Immature natural killer cell (primary cell): ENCODE measurements at regions not wholly inside any gene's neighbourhood (a gene's known extent, or its start where the extent isn't known, plus 50 kb on each side); places are given as distances from the start of the nearest gene placed in this dataset.
A peak's percentile ranks its signal among the peaks of the same experiment; 100 is the strongest.
"Not testable (repeated sequence)": the region's sequence is repeated elsewhere in the genome, so short reads cannot be mapped to it uniquely, and the experiment has no call there.

Experiments used
- DNase-seq, 3 donors: peaks; one replicate each; pipeline ENCODE4 v3.0.0; 2022; ENCODE audit warnings: mixed read lengths in 1 of 3
- H3K27ac Mint-ChIP-seq, 6 donors: one replicate each; pipeline ENCODE4 v1.8.0; 2020; ENCODE audit warnings: mixed read lengths in 6 of 6, mild to moderate bottlenecking in 5 of 6, inconsistent platforms in 4 of 6, moderate library complexity in 3 of 6
- H3K27me3 Mint-ChIP-seq, 3 donors: one replicate each; pipeline ENCODE4 v1.8.0; 2020 to 2021; ENCODE audit warnings: low read depth in 3 of 3, mild to moderate bottlenecking in 3 of 3, mixed read lengths in 3 of 3, moderate library complexity in 3 of 3, inconsistent platforms in 1 of 3
- H3K36me3 Mint-ChIP-seq, 3 donors: one replicate each; pipeline ENCODE4 v1.8.0; 2020; ENCODE audit warnings: mixed read lengths in 3 of 3, inconsistent platforms in 2 of 3, mild to moderate bottlenecking in 2 of 3
- H3K4me1 Mint-ChIP-seq, 2 donors: one replicate each; pipeline ENCODE4 v1.8.0; 2020; ENCODE audit warnings: inconsistent platforms in 2 of 2, mild to moderate bottlenecking in 2 of 2, mixed read lengths in 2 of 2, moderate library complexity in 1 of 2
- H3K4me3 Mint-ChIP-seq, 5 donors: one replicate each; pipeline ENCODE4 v1.8.0; 2020; ENCODE audit warnings: mild to moderate bottlenecking in 5 of 5, mixed read lengths in 5 of 5, inconsistent platforms in 3 of 5, moderate library complexity in 3 of 5
- H3K9me3 Mint-ChIP-seq, 6 donors: one replicate each; pipeline ENCODE4 v1.8.0; 2020; ENCODE audit warnings: mild to moderate bottlenecking in 6 of 6, mixed read lengths in 6 of 6, inconsistent platforms in 4 of 6, moderate library complexity in 3 of 6

DNA sequence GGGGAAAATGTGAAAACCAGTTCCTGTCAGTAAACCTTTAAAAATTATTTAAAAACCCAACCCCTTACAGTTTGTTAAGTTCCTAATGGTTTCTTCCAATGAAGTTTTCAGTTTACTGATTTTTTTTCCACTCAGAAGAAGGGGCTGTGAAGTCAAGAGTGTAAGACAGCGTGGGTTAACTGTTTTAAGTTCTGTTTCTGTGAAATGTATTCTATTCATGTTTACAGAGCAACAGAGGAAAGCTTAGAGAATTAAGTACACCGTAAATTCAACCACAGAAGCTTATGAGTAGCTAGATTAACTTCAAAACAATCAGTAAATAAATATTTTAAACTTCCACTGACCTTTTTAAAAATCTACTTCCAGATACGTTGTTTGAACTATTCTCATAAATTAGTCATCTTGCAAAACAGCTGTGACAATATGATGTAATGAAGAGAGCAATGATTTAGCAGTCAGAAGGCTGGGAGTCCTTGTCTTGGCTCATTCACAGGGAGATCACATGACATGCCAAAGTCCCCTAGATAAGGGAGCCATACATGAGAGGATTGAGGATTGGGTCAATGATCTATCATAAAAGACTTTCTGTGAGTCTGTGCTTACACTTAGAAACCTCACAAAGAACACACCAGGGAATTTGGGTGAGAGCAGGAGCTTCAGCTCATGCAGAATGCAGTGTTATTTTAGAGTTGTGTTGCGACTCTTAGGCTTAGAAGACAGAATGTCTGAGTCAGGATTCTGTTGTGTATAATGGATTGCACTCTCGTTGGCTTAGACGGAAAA, 97.3 kb upstream of the ADORA2B start:
- H3K4me1 Mint-ChIP-seq, H3K27me3 Mint-ChIP-seq: not testable (repeated sequence)

DNA sequence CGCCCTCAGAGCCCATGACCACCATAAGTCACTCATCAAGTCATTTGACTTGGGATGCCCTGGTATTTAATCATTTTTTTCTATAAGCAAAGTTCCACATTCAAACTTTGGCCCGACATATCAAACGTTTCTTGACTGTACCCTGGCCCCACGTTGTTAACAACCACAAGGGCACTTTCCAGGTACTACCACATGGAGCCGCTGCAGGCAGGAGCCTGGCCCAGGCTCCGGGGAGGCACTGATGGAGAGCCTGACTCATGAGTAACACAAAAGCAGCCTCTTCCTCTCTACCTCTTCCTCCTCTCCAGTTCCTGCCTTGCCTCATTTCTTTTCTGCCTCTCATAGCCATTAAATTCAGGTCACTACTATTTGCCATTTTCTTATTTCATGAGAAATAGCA, 95.9 kb upstream of the ADORA2B start:
- H3K4me1 Mint-ChIP-seq, H3K27me3 Mint-ChIP-seq, H3K4me3 Mint-ChIP-seq, H3K27ac Mint-ChIP-seq, H3K36me3 Mint-ChIP-seq, H3K9me3 Mint-ChIP-seq: not testable (repeated sequence)
- peak in 2 of 3 donors; percentile 3 to 12 for DNase-seq

More for the DNA sequence above, 97.3 kb upstream of the ADORA2B start:
- H3K4me3 Mint-ChIP-seq, H3K27ac Mint-ChIP-seq, H3K36me3 Mint-ChIP-seq, H3K9me3 Mint-ChIP-seq, DNase-seq: not testable (repeated sequence)

DNA sequence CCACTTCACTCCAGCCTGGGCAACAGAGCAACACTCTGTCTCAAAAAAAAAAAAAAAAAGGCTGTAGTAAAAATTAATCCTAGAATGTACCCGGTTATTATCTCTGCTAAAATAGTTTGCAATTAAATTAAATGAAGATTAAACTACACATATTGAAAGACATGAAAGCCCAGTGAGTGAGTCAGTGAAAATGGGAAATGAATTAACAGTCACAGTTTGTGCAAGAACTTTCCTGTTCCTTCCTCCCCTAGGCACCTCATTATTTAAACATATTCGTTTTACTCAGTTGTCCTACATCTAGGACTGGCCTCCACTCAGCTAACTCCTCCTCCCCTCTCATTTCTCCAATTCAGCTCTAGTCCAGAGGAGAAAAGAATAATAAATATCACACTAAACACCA, 94.9 kb upstream of the ADORA2B start:
- H3K27ac Mint-ChIP-seq, H3K4me3 Mint-ChIP-seq, H3K27me3 Mint-ChIP-seq, DNase-seq, H3K4me1 Mint-ChIP-seq, H3K36me3 Mint-ChIP-seq, H3K9me3 Mint-ChIP-seq: not testable (repeated sequence)

DNA sequence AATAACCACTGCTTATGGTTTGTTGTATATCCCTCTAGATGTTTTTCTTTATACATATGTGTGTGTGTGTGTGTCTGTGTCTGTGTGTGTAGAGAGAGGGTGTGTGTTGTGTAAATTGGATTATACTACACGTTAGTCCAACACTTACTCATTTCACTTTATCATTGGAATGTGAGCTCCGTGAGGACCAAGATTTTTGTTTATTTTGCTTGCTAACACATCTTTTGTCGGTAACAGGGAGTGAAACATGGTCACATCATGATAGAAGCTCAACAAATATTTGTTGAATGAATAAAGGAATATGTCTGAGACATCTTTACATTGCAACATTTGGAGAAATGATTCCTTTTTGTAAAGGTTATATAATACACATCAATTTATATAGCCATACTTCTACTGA, 94.2 kb upstream of the ADORA2B start:
- not testable (repeated sequence) for H3K27ac Mint-ChIP-seq, DNase-seq, H3K4me1 Mint-ChIP-seq, H3K4me3 Mint-ChIP-seq, H3K36me3 Mint-ChIP-seq, H3K27me3 Mint-ChIP-seq, H3K9me3 Mint-ChIP-seq

DNA sequence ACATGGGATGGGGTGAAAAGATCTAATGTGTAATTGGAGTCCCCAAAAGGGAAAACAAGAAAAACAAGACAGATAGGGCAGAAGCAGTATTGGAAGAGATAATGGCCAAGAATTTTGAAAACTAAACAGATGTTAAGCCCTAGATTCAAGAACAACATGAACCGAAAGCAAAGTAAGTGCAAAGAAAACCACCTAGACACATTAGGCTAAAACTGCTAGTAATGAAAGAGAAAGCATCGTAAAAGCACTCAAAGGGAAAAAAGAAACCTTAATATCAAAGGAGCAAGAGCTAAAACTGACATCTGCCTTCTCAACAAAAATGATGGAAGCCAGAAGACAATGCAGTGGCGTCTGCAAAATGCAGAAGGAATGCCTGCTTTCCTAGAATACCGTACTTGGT, 92.1 kb upstream of the ADORA2B start:
- not testable (repeated sequence) for H3K4me3 Mint-ChIP-seq, H3K9me3 Mint-ChIP-seq, H3K4me1 Mint-ChIP-seq, H3K27me3 Mint-ChIP-seq, H3K36me3 Mint-ChIP-seq, DNase-seq, H3K27ac Mint-ChIP-seq

DNA sequence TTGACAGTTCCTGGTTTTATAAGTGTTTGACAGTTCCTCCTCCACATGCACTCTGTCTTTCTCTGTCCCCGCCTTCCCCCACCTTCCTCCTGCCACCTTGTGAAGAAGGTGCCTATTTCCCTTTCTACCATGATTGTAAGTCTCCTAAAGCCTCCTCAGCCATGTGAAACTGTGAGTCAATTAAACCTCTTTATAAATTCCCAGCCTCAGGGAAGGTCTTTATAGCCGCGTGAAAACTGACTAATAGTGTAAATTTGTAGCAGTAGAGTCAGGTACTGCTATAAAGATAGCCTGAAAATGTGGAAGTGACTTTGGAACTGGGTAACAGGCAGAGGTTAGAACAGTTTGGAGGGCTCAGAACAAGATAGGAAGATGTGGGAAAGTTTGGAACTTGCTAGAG, 88.7 kb upstream of the ADORA2B start:
- H3K4me3 Mint-ChIP-seq, DNase-seq, H3K36me3 Mint-ChIP-seq, H3K4me1 Mint-ChIP-seq, H3K27me3 Mint-ChIP-seq, H3K27ac Mint-ChIP-seq, H3K9me3 Mint-ChIP-seq: not testable (repeated sequence)

DNA sequence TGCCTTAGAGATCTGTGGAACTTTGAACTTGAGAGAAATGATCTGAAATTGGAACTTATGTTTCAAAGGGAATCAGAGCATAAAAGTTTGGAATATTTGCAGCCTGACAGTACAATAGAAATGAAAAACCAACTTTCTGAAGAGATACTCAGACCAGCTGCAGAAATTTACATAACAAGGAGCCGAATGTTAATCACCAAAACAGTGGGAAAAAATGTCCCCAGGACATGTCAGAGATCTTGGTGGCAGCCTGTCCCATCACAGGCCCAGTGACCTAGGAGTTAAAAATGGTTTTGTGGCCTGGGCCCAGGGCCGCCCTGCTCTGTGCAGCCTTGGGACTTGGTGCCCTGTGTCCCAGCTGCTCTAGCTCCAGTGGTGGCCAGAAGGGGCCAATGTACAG, 88.2 kb upstream of the ADORA2B start:
- not testable (repeated sequence) for H3K27ac Mint-ChIP-seq, H3K27me3 Mint-ChIP-seq, H3K4me3 Mint-ChIP-seq, H3K4me1 Mint-ChIP-seq, DNase-seq, H3K9me3 Mint-ChIP-seq, H3K36me3 Mint-ChIP-seq

DNA sequence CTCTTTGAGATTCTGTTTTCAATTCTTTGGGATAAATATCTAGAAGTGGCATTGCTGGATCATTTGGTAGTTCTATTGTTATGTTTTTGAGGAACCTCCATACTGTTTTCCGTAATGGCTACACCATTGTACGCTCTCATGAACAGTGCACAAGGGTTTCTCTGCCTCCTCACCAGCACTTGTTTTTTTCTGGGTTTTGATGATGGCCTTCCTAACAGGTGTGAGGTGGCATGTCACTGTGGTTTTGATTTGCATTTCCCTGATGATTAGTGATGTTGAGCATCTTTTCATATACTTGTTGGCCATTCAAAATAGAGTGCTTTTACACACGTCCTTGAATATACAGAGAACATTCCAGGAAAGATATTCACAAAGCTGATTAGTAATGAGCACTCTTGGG, 86.8 kb upstream of the ADORA2B start:
- DNase-seq, H3K27me3 Mint-ChIP-seq, H3K4me1 Mint-ChIP-seq, H3K36me3 Mint-ChIP-seq, H3K4me3 Mint-ChIP-seq, H3K27ac Mint-ChIP-seq: not testable (repeated sequence)
- peaks cover 0 to 17% (median 6%) of the 10 kb centered on the region in 6 donors for H3K9me3 Mint-ChIP-seq

DNA sequence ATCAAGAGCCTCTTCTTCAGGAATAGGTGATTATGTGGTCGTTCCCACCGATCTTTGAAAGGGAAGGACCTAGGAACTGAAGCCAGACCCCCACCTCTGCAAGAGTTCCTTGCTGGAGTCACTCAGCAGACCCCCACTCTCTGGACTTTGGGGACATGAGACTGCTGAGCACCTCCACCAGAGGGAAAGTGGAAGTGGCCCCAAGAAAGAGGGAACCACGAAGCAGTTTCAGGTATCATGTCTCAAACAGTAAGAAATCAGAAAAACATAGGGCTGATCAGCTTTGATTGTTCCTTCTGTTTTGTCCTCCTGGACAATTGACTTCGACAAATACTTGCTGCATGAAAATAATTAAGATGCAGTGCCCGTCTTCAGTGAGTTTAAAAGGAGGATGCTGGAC, 84.2 kb upstream of the ADORA2B start:
- not testable (repeated sequence) for H3K27me3 Mint-ChIP-seq, H3K4me1 Mint-ChIP-seq, H3K4me3 Mint-ChIP-seq

DNA sequence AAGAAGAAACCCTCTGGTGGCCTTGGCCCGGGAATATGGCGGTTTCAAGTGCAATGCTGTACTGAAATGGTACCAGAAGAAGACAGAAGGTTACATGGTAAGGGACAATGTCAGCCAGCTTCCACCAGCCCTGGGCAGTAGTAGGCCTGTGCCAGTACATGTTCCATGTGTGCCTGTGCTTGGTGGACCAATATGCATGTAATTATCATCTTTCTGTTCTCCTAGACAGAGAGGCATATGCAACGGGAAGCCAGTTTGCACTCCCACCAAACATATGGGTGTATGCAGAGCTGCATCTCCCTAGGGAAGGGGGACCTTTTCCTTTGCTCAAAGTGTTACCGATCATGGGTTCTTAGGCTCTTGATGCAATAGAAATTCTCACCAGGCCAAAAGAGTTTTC, 80.9 kb upstream of the ADORA2B start:
- H3K4me3 Mint-ChIP-seq, H3K27ac Mint-ChIP-seq, H3K4me1 Mint-ChIP-seq, H3K27me3 Mint-ChIP-seq, H3K36me3 Mint-ChIP-seq, DNase-seq: not testable (repeated sequence)
- peaks cover 0 to 17% (median 5%) of the 10 kb centered on the region in 6 donors for H3K9me3 Mint-ChIP-seq

More for the DNA sequence above, 84.2 kb upstream of the ADORA2B start:
- not testable (repeated sequence) for DNase-seq, H3K27ac Mint-ChIP-seq, H3K36me3 Mint-ChIP-seq
- peaks cover 0 to 17% (median 5%) of the 10 kb centered on the region in 6 donors for H3K9me3 Mint-ChIP-seq

DNA sequence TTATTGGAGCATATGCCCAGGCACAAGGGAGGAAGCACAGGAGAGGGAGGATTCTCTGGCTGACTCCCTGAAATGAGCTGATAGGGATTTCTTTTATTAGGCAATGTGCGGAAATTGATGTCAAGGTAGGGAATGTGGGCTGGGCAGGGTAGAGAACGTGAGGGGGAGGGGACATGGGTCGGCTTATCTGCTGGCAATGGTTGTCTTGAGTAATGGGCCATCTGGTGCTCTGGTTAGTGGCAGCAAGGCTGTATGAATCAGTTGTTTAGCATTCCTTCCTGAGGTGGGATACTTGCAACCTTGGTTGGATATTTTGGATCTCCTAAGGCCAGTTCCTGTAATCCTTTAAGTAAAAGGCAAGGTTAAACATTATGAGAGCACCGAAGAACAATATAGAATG, 80.5 kb upstream of the ADORA2B start:
- not testable (repeated sequence) for H3K4me3 Mint-ChIP-seq, H3K27ac Mint-ChIP-seq, H3K36me3 Mint-ChIP-seq, DNase-seq, H3K4me1 Mint-ChIP-seq, H3K27me3 Mint-ChIP-seq
- H3K9me3 Mint-ChIP-seq = peaks cover 0 to 17% (median 5%) of the 10 kb centered on the region in 6 donors

DNA sequence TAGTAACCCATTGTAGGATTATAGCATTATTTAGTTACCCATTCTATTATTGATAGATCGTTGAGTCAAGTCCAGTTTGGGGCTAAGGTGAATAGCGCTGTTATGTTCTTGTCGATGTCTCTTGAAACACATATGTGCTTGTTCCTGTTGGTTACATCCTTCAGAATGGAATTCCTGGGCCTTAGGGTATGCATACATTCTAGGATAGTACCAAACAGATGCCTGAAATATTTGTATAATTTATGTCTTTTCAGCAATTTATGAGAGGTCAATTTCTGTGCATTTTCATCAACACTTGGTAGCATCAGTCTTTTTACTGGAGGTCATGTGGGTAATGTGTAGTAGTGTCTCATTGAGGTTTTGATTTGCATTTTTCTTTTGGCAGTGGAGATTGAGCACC, 78.9 kb upstream of the ADORA2B start:
- H3K9me3 Mint-ChIP-seq = peaks cover 0 to 15% (median 5%) of the 10 kb centered on the region in 6 donors

DNA sequence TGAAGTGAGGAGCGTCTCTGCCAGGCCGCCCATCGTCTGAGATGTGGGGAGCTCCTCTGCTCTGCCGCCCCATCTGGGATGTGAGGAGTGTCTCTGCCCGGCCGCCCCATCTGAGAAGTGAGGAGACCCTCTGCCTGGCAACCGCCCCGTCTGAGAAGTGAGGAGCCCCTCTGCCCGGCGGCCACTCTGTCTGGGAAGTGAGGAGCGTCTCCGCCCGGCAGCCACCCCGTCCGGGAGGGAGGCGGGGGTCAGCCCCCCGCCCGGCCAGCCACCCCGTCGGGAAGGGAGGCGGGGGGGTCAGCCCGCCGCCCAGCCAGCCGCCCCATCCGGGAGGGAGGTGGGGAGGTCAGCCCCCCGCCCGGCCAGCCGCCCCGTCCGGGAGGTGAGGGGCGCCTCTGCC, 77.6 kb upstream of the ADORA2B start:
- H3K27me3 Mint-ChIP-seq, H3K36me3 Mint-ChIP-seq, H3K4me1 Mint-ChIP-seq: not testable (repeated sequence)

More for the DNA sequence above, 78.9 kb upstream of the ADORA2B start:
- H3K36me3 Mint-ChIP-seq, DNase-seq, H3K27me3 Mint-ChIP-seq, H3K27ac Mint-ChIP-seq, H3K4me3 Mint-ChIP-seq, H3K4me1 Mint-ChIP-seq: not testable (repeated sequence)

DNA sequence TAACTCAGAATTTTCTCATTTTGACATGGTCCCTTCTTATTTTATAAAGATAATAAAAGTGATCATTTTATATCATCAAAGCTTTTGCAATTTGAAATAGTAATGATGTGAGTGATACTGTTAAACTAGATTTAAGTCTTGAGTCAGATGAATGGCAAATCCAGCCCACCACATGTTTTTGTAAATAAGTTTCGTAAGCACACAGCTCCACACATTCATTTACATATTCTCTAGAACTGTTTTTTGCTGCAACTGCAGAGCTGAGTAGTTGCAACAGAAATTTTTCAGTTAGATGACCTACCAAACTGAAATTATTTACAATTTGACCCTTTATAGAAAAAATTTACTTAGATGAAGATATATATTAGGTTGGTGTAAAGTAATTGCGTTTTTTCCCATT, 75.1 kb upstream of the ADORA2B start:
- H3K36me3 Mint-ChIP-seq, H3K27me3 Mint-ChIP-seq, H3K4me1 Mint-ChIP-seq, DNase-seq, H3K4me3 Mint-ChIP-seq, H3K9me3 Mint-ChIP-seq, H3K27ac Mint-ChIP-seq: not testable (repeated sequence)

More for the DNA sequence above, 77.6 kb upstream of the ADORA2B start:
- H3K9me3 Mint-ChIP-seq, H3K27ac Mint-ChIP-seq, DNase-seq, H3K4me3 Mint-ChIP-seq: not testable (repeated sequence)

DNA sequence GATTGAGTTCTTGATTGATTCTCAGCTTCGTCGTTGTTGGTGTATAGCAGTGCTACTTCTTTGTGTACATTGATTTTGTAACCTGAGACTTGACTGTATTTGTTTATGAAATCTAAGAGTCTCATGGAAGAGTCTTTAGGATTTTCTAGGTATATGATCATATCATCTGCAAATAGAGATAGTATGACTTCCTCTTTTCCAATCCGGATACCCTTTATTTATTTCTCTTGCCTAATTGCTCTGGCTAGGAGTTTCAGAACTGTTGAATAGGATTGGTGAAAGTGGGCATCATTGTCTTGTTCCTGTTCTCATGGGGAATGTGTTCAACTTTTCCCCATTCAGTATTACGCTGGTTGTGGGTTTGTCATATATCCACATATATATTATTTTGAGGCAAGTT, 72.3 kb upstream of the ADORA2B start:
- not testable (repeated sequence) for H3K4me3 Mint-ChIP-seq, H3K9me3 Mint-ChIP-seq, H3K27ac Mint-ChIP-seq, DNase-seq, H3K27me3 Mint-ChIP-seq, H3K36me3 Mint-ChIP-seq, H3K4me1 Mint-ChIP-seq
